ENCODE measurements at regions not wholly inside any gene's neighbourhood (a gene's known extent, or its start where the extent isn't known, plus 50 kb on each side); places are given as distances from the start of the nearest gene placed in this dataset.

DNA sequence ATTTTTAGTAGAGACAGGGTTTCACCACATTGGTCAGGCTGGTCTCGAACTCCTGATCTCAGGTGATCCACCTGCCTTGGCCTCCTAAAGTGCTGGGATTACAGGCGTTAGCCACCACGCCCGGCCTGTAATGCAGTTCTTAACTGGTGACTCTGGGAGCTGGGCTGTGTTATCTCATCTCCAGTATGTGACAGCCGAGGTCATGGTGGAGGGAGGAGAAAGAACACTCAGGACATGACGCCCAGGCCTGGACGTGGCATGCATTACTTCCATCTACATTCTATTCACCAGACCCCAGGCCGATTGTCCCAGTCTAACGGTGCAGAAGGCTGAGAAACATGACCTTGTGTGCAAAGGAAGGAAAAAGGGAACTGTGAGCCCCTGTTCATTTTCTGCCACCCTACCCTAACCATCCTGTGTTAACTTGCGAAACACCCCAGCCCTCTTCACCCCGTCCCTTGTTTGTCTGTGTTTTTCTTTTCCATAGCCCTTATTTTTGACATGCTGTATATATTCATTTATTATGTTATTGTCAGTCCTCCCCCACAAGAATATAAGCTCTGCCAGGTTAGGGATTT is 88.1 kb upstream of the ASAP2 start:
- TF ChIP-seq, protein P1, sequence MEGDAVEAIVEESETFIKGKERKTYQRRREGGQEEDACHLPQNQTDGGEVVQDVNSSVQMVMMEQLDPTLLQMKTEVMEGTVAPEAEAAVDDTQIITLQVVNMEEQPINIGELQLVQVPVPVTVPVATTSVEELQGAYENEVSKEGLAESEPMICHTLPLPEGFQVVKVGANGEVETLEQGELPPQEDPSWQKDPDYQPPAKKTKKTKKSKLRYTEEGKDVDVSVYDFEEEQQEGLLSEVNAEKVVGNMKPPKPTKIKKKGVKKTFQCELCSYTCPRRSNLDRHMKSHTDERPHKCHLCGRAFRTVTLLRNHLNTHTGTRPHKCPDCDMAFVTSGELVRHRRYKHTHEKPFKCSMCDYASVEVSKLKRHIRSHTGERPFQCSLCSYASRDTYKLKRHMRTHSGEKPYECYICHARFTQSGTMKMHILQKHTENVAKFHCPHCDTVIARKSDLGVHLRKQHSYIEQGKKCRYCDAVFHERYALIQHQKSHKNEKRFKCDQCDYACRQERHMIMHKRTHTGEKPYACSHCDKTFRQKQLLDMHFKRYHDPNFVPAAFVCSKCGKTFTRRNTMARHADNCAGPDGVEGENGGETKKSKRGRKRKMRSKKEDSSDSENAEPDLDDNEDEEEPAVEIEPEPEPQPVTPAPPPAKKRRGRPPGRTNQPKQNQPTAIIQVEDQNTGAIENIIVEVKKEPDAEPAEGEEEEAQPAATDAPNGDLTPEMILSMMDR (conservative IDR thresholded peaks at IDR 0.05), result no peak
- TF ChIP-seq ZFX (IDR thresholded peaks at IDR 0.05), result no peak

Measured in C4-2B (cell line).